RKO (cell line): ENCODE measurements at regions not wholly inside any gene's neighbourhood (a gene's known extent, or its start where the extent isn't known, plus 50 kb on each side); places are given as distances from the start of the nearest gene placed in this dataset.
"Not testable (repeated sequence)": the region's sequence is repeated elsewhere in the genome, so short reads cannot be mapped to it uniquely, and the experiment has no call there.

ENCODE experiments used
- DNase-seq: peaks from one replicate; pipeline ENCODE4 v3.0.0-alpha.2; 2016; ENCODE audit warnings: low spot score

- not testable (repeated sequence) for DNase-seq
These were observed 1265.9 kb upstream of the PCDH10 start for GRCh38 chr4:131883181-131883580.

DNA sequence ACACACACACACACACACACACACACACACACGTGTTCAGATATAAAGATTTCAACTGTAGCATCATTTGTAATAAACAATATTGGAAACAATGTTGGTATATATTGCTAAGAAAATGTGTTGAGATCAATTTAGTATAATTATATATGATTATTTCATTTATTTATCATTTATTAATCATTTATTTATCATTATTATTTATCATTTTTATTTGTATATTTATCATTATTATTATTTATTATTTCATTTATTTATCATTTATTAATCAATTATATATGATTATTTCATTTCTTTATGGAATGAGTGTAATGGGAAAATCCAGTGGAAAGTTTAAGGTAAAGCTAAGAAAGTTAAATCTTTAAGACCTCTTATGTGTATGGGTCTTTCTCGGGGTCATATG lies 1223.4 kb upstream of the PCDH10 start:
- DNase-seq: not testable (repeated sequence)

DNA sequence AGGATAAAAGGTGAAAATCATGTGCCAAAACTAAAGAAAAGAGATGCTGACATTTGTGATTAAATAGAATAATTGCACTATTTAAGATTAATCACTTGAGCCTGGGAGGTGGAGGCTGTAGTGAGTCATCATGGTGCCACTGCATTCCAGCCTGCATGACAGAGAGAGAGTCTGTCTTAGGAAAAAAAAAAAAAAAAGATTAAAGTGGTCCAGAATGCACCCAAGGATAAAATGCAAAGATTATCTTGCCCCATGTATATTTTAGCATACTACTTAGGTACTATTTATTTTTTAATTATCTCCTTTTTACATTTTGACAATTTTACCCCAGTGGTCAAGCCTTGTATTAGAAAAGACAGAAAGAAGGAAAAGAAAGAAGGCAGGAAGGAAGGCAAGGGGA lies 1181.4 kb upstream of the PCDH10 start:
- DNase-seq: not testable (repeated sequence)

GRCh38 chr4:131974730-131975129 lies 1174.4 kb upstream of the PCDH10 start:
- DNase-seq: no peak

- DNase-seq: not testable (repeated sequence)
These were observed 1173.6 kb upstream of the PCDH10 start for GRCh38 chr4:131975276-131976132.

DNA sequence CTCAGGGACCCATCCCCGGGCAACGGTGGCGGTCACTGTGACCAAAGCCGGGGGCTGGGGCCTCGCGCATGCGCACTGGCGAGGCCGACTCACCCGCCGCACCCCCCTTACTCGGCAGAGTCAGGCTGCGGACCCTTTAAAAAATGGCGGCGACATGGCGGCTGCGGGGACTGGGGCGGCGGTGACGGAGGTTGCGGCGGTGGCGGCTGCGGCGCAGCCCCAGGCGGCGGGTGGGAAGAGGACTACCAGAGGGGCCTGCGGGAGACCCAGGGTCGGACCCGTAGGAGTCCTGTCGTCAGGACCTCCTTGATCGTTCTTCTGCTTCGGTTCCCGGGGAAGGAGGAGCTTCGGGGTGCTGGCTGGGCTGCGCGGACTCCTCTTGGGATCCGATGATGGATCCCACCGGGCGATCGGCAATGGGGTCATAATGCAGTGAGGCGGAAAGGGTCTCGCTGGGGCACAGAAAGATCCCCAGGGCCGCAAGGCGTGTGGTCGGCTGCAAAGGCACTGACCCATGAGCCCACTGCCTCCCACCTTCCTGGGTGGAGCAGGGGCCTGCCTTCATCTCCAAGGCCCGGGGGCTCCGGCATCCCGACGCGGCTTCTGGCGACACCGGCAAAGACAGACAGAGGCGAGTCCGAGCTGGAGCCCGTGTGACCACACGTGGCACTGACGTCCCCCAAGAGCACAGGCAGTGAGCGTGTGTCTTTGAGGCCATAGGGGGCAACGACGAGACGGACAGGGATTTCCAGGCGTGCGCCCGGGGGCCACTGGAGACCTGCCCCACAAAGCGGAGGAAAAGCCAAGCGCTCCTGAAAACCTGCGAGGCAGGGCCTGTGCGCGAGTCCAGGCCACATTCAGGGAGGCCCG lies 1172.7 kb upstream of the PCDH10 start:
- DNase-seq: not testable (repeated sequence)

- DNase-seq: no peak
These were observed 1171.0 kb upstream of the PCDH10 start for GRCh38 chr4:131978120-131978519.

- no peak for DNase-seq
These were observed 1159.5 kb upstream of the PCDH10 start for GRCh38 chr4:131989576-131989975.

GRCh38 chr4:132001542-132001941 lies 1147.6 kb upstream of the PCDH10 start:
- peak; percentile 80 for DNase-seq

GRCh38 chr4:132003593-132003992 lies 1145.5 kb upstream of the PCDH10 start:
- peak; percentile 7 for DNase-seq

DNA sequence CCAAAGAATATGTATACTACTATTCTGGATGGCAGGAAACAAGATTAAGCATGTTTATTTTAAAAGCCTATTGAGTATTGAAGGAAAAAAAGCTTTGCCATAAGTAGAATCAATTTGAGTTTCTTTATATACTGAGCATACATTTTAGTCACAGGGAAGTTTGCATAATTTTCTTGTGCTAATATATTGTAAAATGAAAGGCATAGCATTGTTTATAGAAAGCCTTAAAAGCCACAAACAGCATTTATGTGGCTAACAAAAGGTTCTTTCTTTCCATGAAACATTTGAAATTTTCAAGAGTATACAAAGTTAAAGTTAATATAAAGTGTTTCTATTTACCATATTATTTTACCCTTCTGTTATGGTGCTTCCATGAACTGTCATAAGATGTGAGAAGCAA lies 1133.8 kb upstream of the PCDH10 start:
- DNase-seq: no peak

- DNase-seq: peak; percentile 12
These were observed 1132.3 kb upstream of the PCDH10 start for GRCh38 chr4:132016703-132017350.

DNA sequence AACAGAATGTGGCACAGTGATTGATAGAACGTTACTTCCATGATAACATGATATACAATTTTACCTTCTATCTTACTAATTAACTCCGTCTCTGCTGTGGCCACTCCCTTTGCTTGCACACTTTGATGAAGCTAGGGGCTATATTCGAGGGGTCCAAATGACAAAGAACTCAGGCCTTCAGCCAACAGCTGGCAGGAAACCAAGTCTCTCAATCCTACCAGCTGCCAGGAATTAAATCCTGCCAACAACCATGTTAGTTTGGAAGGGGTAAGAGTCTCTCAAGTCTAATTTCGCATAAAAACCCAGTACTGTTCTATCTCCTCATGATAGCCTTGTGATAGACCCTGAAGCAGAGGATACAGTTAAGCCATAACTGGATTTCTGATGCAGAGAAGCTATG lies 1122.9 kb upstream of the PCDH10 start:
- no peak for DNase-seq

DNA sequence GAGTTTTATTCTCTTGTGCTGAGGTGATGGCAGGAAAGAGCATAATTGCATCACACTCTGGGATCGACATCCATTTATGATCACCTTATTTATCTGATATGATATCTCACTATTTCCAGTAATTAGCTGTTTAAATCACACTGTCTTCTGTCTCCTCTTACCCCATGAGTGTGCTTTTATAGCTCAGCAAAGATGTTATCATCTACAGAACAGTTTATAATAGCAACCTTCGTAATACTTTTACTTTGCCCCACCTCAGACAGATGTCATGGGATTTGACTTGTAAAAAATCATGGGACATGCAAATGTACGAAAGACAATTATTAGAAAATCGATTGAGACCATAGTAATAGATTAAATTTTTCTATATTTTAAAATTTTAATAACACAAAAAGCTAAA lies 1122.3 kb upstream of the PCDH10 start:
- DNase-seq: no peak

DNA sequence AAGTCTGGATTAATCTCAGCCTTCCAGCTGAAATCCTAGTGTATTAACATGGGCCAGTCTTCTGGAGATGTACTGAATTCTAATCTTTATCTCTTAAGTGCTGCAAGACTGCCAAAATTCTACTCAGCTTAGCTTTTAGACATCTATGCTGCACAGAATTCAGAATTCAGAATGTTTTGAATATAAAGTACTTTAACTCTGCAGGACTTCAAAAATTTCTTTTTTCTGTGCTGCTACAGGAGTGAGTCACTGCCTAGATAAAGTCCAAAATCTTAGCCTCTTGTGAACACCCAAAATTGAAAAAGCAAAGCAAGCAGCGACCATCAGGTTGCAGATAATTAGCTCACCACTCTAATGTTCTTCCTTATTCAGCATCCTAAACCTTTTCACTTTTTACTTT lies 1092.6 kb upstream of the PCDH10 start:
- no peak for DNase-seq

- DNase-seq: no peak
These were observed 1089.9 kb upstream of the PCDH10 start for GRCh38 chr4:132059227-132059626.

GRCh38 chr4:132062611-132063239 lies 1086.4 kb upstream of the PCDH10 start:
- no peak for DNase-seq

DNA sequence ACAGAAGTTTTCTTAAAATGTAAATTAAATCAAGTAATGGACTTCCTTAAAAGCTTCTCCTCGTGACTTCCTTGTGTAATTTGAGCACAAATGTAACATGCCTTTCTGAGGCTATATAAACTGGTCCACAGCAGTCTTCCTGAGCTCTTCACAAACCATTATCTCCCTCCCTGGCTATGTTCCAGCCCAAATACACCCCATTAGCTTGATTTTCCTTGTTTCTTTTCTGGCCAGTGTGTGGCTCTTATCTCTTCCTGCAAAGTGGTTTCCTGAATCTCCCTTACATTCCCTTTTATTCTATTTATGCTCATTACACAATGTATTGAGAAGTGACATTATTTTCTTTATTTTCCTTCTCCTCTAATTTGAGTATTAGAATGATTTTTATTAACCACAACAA lies 1085.3 kb upstream of the PCDH10 start:
- DNase-seq: no peak

- DNase-seq: peak; percentile 58
These were observed 1083.1 kb upstream of the PCDH10 start for GRCh38 chr4:132065940-132066495.

GRCh38 chr4:132071815-132072214 lies 1077.3 kb upstream of the PCDH10 start:
- DNase-seq: peak; percentile 57

GRCh38 chr4:132076829-132077228 lies 1072.3 kb upstream of the PCDH10 start:
- DNase-seq: no peak

DNA sequence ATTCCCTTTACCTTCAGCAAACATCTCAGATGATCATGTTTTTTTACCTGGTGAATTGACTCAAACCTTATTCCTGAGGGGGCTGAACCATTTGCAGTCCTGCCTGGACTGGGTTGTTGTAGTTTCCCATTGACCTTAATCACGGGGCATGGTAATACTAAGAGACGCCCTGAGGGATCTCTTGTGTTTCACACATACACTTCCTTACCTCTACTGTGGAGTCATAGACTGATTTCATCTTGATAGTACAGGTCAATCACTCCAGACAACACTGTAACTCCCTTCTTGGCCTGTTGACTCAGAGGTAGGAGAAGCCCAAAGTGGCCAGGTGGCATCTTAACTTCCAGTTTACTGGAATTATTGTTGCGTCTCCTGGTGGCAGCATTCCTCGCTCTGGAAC lies 1064.0 kb upstream of the PCDH10 start:
- no peak for DNase-seq
